Left renal pelvis (tissue), 4 donors: ENCODE measurements at regions not wholly inside any gene's neighbourhood (a gene's known extent, or its start where the extent isn't known, plus 50 kb on each side); places are given as distances from the start of the nearest gene placed in this dataset.
"Not testable (repeated sequence)": the region's sequence is repeated elsewhere in the genome, so short reads cannot be mapped to it uniquely, and the experiment has no call there.

Source experiments
- DNase-seq, 4 donors: peaks; one replicate each; pipeline ENCODE4 v3.0.0-alpha.2; 2013; ENCODE audit warnings: low read depth in 4 of 4, low spot score in 3 of 4

GRCh38 chr1:213571843-213572242 lies 415.9 kb upstream of the PROX1 start:
- no peak for DNase-seq

GRCh38 chr1:213572912-213573647 lies 414.7 kb upstream of the PROX1 start:
- no peak for DNase-seq

DNA sequence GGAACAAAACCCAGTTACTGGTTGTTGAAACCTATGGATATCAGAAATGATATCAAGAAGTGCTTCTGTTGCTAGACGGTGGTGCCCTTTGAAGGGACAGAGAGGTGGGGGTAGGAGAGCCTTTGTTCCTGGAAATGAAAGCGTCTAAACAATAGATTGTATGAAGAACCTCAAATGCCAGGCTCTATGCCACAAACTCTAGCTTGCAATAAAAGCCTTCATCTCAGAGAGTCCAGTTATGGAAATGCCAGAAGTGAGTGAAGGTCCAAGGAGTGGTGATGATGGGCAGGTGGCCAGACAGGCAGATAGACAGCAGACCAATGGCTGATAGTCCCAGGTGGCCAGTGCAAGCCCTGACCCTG lies 414.1 kb upstream of the PROX1 start:
- DNase-seq = no peak

DNA sequence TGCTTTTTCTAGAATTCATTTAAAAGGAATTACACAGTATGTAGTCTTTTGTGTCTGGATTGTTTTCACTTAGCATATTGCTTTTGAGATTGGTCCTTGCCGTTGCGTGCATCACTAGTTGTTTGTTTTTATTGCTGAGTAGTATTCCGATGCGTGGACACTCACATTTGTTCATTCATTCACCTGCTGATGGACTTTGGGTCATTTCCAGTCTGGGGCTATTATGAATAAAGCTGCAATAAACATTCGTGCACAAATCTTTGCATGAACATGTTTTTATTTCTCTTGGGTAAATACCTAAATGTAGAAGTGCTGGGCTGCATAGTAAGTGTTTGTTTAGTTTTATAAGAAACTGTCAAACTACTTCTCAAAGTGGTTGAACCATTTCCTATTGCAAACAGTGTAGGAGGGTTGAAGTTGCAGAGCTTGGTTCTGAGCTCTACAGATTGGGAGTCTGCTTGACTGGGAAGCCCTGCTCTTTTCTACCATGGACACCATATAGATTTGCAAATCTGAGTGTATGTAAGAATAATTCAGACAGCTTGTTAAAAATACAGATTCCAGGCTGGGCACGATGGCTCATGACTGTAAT lies 404.7 kb upstream of the PROX1 start:
- DNase-seq = no peak

- DNase-seq = no peak
These were observed 403.5 kb upstream of the PROX1 start for GRCh38 chr1:213584272-213584671.

GRCh38 chr1:213585402-213585801 lies 402.4 kb upstream of the PROX1 start:
- no peak for DNase-seq

- no peak for DNase-seq
These were observed 401.7 kb upstream of the PROX1 start for GRCh38 chr1:213585959-213586586.

- DNase-seq = no peak
These were observed 401.2 kb upstream of the PROX1 start for GRCh38 chr1:213586587-213586972.

GRCh38 chr1:213596729-213597128 lies 391.0 kb upstream of the PROX1 start:
- no peak for DNase-seq

DNA sequence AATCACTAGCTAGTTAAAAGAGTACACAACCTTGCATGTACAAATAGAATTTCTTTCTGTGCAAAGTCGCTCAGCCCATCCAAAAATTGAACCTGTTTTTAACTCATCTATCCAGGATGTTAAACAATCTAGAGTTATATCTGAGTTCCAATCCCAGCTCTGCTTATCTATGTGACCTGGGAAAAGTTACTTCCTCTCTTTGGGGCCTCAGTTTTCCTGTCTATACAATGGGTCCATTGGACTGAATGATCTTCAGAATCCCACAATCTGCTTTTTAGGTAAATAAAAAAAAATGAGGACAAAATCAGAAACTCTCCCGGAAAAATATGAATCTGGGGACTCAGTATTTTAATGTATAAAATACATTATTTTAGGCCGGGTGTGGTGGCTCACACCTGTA lies 389.5 kb upstream of the PROX1 start:
- DNase-seq = no peak

DNA sequence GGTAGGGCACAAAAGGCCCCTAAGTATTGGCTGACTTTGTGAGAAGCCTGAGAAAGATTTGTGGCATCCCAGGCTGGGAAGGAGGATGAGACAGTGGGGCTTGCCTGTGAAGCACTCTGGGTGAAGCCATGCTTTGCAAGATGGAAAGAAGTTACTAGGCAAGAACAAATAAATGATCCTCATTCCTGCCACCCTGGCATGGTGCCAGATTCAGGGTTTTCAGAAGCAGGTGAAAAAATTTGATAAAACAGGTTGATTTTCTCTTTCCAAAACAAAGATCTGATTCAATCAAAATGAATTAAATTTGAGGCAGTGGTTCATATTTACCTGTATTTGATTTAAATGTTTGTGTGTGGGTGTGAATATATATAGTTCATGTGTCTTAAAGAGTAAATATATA lies 386.9 kb upstream of the PROX1 start:
- no peak for DNase-seq

GRCh38 chr1:213601705-213602104 lies 386.1 kb upstream of the PROX1 start:
- not testable (repeated sequence) for DNase-seq

- no peak for DNase-seq
These were observed 384.8 kb upstream of the PROX1 start for GRCh38 chr1:213602796-213603486.

DNA sequence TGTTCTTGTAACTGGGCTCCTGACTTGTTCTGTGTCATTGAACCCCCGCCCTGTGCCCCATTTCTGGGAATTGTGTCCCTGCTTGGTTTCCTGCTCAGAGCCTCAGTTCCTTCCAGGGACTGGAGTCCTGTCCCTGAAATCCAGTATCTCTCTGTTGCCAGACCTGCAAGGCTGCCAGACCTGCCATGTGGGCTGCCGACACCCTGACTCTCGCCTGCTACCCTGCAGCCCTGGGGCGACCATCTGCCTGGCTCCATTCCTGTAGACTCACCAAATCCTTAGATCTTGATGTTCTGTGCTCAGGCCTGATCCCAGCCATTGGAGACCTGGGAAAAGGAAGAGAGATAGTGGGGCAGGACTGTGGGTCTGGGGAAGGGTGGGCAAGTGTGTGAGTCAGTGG lies 383.3 kb upstream of the PROX1 start:
- DNase-seq = no peak

DNA sequence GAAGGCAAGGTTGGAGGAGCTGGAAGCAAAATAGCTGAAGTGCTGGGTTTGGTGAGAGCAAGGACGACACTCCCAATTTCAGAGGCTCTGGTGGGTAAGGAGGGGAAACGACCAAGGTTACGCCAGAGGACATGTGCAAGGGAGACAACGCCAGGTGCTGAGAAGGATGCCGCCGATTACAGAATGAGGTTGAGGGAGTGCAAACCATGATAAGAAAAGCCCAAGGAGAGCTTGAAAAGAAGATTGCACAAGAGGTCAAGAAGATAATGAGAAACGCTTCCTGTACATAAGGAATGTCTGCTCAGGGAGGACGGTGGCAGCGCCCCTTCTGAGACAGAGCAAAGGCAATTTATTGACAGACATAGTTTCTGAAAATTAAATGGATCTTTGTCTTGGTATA lies 382.0 kb upstream of the PROX1 start:
- no peak for DNase-seq

- DNase-seq = no peak
These were observed 381.4 kb upstream of the PROX1 start for GRCh38 chr1:213606252-213606820.

DNA sequence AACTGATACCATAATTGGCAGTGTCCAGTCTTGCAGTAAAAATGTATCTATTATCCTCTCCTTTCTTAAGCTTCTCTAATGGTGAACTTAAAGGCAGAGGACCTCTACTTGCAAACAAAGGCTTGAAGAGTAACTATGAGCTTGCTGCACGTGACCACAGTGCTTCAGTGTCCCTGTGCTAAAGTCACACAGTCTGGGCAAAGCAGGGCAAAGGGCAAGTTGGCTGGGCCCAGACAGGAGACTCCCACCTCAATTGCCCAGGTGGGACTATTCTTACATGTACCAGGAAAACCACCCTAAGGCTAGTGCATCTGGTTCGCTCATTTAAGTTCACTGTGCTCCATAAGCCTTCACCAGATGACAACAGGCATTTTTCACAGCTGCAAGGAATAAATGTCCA lies 374.2 kb upstream of the PROX1 start:
- no peak for DNase-seq

GRCh38 chr1:213615226-213615916 lies 372.4 kb upstream of the PROX1 start:
- no peak for DNase-seq

DNA sequence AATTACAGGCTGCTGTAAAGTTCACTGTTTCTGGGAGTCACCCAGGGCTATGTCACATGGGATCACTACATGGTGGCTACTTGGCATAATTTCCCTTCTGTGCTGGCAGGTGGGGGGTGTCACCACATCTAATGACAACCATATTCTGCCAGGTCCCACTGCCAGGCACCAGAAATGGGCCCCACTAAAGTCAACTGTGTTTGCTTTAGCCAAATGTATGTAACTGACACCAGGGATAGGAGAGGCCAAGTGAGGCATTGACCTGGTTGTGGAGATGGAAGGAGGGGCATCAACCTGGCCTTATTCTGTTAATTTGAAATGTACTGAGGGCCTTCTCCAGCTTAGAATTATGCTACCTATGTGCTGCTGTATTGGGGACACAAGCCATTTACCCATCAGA lies 370.6 kb upstream of the PROX1 start:
- no peak for DNase-seq

GRCh38 chr1:213618094-213618493 lies 369.7 kb upstream of the PROX1 start:
- DNase-seq = no peak

- DNase-seq = no peak
These were observed 368.7 kb upstream of the PROX1 start for GRCh38 chr1:213619026-213619425.
